C4-2B (cell line): ENCODE measurements at regions not wholly inside any gene's neighbourhood (a gene's known extent, or its start where the extent isn't known, plus 50 kb on each side); places are given as distances from the start of the nearest gene placed in this dataset.

Source experiments
- ZFX ChIP-seq: fragments of 450-650 bp; IDR thresholded peaks from 2 replicates; pipeline ENCODE4 v1.6.1; 2017
- TF ChIP-seq, protein P1 (sequence below): fragments of 450-650 bp; conservative IDR thresholded peaks from 2 replicates; pipeline ENCODE4 v1.5.1; 2017; ENCODE audit warnings: mild to moderate bottlenecking

DNA sequence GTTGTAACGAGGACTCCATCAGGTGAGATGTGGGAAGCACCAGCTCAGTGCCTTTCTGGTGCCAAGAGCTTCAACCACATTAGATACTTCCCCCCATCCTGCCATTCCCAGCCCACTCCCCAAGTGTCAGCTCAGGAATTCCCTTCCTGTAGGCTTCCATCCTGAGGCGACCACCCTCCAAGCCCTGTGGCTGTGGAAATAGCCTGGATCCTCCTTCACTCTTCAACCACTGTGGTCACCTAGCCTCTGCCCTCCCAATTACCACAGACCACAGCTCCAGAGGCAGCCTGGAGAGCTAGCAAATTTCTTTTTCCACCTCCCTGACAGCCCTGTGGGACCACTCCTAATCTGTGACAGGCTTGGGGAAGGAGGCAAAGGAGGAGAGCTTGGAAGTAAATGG is 219.8 kb upstream of the MAP3K1 start:
- TF ChIP-seq, protein P1, sequence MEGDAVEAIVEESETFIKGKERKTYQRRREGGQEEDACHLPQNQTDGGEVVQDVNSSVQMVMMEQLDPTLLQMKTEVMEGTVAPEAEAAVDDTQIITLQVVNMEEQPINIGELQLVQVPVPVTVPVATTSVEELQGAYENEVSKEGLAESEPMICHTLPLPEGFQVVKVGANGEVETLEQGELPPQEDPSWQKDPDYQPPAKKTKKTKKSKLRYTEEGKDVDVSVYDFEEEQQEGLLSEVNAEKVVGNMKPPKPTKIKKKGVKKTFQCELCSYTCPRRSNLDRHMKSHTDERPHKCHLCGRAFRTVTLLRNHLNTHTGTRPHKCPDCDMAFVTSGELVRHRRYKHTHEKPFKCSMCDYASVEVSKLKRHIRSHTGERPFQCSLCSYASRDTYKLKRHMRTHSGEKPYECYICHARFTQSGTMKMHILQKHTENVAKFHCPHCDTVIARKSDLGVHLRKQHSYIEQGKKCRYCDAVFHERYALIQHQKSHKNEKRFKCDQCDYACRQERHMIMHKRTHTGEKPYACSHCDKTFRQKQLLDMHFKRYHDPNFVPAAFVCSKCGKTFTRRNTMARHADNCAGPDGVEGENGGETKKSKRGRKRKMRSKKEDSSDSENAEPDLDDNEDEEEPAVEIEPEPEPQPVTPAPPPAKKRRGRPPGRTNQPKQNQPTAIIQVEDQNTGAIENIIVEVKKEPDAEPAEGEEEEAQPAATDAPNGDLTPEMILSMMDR: no peak
- TF ChIP-seq ZFX: no peak
